Medulla oblongata (tissue), 1 donor: ENCODE measurements at regions not wholly inside any gene's neighbourhood (a gene's known extent, or its start where the extent isn't known, plus 50 kb on each side); places are given as distances from the start of the nearest gene placed in this dataset.
A peak's percentile ranks its signal among the peaks of the same experiment; 100 is the strongest.

Experiments used
- DNase-seq: peaks from one replicate; pipeline ENCODE4 v3.0.0-alpha.2; 2015; ENCODE audit errors: extremely low spot score

GRCh38 chr2:129464036-129464435 is 515.4 kb upstream of the RAB6C start:
- DNase-seq = peak; percentile 51

GRCh38 chr2:129464631-129465030 is 514.8 kb upstream of the RAB6C start:
- no peak for DNase-seq

DNA sequence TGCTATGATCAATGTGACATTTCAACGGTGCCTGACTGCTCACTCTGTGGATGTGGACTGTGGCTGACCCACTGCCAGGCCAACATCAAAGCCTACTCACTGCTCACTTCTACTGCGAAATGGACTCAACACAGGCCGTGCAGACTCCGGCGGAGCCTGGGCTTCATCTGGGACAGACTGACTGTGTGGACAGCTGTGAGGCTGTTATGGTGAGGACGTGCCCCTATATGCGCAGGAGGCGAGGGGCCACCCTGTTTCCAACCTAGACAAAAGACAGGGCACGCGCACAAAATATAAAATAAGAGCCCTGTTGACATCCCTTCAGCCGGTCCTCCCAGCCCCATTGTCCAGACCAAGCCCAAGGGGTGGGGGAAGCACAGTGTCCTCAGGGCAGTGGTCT is 514.4 kb upstream of the RAB6C start:
- DNase-seq = no peak

GRCh38 chr2:129466389-129466788 is 513.1 kb upstream of the RAB6C start:
- no peak for DNase-seq

DNA sequence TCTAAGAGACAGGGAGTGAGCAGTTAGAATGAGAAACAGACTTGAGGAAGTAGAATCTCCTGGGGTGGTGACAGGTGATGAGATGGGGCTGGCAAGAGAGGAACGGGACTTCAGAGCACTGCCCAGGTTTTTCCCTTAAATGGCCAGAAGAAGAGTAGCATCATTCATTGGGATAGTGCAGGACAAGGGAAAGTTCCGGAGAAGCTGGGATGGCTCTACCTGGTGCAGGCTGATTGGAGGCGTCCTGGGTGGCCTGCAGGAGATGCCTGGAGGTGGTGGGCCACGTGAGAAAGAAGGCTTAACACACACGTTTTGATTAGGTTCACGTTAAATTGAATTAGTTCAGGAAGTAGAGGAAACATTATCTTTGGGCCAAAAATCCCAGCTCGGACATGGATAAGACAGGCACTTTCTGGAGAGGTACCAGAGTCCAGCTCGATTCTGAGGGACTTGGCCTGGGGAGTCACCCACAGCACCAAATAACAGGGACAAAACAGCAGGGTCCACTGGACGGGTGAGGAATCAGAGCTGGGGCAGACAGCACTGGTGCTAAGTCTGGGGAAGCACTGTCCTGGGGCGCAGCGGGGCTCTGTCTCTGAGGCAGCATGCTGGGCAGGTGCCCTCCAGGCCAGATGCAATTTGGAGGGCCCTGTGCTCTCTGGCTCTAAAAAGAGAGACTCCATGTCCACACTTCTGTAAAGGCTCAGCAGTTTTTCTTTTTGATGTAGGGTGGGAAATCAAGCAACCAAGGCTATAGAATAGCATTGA is 512.3 kb upstream of the RAB6C start:
- no peak for DNase-seq

- DNase-seq = no peak
These were observed 511.5 kb upstream of the RAB6C start for GRCh38 chr2:129467941-129468340.

- no peak for DNase-seq
These were observed 510.6 kb upstream of the RAB6C start for GRCh38 chr2:129468879-129469278.

GRCh38 chr2:129469389-129469788 is 510.1 kb upstream of the RAB6C start:
- DNase-seq = no peak

DNA sequence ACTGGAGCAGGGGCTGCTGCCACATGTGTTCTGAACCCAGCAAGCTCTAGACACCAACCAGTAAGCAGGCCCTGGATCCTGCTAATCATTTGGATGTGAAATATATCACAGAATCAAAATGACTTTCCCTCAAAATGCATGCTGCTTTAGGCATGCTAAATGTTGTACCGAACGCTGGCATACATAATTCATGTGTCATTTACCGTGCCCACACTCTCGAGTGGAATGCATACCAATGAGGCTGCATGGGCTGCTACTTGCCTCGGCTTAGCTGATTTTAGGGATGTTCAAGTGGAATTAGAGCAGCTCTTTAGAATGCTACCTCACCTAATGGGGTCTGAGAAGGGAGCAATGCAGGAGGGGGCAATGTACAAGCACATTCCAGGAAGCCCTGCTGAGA is 509.6 kb upstream of the RAB6C start:
- no peak for DNase-seq

DNA sequence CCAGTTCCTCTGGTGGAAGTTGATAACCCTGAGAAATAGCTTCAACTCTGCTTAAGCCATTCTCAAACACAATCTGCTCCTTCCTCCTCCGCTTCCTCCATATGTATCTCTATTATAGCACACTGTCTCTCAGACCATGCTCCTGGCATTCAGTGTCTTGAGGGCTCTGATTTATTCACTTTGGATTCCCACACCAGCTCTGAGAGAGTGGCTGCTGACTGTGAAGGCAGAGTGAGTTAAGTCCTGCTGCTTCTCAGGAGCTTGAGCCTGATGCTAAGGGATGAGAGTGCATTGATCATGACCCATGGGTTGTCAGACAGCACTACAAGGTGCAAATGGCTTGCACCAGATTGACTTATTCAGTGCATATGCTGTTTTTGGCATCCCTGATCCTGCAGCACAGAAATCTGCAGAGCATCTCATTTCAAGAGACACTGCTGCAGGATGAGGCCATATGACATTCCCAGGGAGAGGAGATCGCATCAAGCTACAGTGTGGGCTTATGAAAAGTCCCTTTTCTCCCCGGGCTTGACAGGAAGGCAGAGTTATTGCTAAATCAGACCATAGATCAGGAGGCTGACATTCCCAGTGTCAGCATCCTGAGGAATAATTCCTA is 500.5 kb upstream of the RAB6C start:
- no peak for DNase-seq

DNA sequence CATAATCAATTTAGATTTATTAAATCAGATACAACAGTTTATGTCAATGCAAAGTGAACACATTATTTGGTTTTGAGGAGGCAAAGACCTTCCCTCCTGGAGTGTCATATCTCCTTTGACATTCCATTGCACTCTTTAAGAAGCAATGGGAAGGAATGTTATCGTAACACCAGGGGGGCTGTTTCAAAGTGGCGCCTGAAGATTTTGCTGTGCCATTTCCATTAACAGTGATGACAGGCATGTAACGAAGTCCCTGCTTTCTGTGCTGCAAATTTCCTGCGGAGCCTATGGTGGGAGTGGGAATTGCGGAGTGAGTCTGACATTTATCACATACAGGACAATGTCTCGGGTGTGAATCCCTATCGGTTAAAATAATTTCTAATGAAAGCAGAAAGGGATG is 499.6 kb upstream of the RAB6C start:
- DNase-seq = no peak

DNA sequence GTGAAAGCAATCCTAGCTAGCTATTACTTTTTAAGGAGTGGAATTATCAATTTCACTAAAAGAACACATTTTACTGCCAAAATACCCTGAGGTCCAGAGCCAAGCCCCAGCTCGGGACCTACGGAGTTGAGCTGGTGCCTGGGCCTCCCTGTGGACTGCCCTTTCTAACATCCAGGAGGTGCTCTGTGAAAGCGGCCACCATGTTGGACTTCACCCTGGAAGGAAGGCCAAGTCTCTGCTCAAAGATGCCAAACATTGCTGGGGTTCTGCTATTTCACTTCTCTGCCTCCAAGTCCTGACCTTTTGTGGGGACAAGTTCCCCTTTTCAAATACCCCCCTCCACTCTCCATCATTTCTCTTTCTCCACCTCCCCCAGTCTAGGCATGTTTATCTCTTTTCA is 498.7 kb upstream of the RAB6C start:
- DNase-seq = peak; percentile 22

DNA sequence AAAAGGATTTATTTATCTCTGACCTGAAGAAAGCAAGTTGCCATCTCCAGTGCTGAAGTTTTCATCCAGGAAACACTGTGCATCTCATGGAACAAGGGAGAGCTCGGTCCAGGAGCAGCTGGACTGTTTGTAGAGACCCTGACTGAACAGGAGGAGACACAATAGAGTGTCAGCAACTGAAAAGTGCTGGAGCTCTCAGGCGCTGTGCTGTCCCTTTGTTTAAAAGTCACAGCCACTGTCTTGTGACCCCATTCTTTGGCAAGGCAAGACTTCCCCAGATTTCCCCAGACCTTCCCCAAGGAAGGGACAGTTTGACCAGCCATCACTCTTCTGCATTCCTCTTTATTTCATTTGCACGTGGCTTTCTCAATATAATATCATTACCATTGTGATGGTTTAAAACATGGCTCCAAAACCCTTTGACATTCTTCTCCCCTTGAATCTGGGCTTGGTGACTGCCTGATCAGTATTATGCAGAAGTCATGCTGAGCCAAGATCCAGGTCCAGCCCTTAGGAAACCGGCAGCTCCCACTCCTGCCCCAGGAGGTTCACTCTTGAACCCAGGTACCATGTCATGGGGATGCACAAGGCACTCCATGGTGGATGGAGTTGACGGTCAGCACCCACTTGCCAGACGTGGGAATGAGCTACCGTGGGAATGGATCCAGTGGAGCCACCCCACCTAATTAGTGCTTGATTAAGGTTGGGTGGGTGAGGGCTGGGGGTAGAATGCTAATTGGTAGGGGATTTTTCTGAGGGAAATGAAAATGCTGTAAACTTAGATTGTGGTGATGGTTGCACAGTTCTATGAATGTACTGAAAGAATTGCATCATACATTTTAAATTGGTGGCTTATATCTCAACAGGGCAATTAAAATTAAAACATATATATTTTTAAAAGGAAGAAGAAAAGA is 497.9 kb upstream of the RAB6C start:
- DNase-seq = no peak

DNA sequence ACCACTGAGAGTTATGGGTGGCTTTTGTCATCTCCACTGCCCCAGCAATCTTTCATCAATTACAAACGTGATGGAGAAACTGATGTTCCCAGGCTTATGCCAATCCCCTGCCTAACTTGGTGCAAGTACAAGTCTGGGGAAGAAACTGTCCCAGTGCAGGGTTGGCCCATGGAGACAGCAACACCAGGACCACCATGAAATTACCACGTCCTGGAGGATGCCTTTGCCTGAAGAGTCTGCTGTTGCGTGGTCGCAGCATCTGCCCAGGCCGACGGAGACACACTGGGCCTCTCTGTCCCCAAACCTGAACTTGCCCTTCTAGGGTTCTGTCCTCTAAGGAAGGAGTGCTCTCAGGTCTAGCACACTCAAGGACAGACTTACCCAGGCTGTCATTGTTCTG is 496.8 kb upstream of the RAB6C start:
- DNase-seq = no peak

GRCh38 chr2:129483366-129483765 is 496.1 kb upstream of the RAB6C start:
- peak; percentile 85 for DNase-seq

DNA sequence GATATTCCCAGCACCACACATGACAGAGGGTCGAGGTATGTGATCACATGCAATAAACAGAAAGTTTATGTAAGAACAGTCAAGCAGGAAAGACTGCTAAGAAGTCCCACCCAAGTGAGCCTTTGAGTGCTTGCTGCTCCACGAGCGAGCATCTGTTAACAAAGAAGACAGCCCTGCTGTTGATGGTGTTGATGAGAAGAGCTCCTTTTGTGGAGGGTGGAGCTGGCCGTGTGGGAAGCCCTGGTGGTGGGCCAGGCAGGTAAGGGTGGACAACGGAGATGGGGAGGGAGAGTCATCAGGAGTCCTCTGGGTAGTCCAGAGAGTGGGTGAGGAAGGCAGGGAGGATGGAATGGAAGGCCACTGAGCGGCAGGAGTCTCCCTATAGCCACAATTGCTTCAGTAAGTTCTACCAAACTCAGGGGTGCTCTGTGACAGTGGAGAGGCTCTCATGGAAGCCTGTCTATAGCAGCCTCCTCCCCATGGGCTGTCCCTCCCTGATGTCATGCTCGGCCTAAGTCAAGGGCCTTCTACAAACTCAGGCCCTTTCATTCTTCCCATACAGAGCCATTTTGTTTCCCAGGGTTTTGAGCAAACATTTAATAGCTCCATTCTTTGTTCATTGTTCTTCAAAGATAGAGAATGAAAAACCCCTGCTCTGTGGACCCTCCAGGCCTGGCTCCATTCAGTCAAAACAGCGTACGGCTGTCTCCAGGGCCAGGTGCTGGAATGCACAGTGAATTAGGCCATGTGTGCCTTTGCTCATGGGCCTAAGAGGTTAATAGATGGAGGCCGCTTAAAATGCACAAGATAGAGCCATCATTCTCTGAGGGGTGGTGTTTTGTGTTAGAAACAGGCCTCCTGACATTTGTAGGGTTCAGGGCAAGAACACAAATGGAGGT is 494.2 kb upstream of the RAB6C start:
- DNase-seq = no peak

- DNase-seq = no peak
These were observed 491.1 kb upstream of the RAB6C start for GRCh38 chr2:129488376-129488775.

DNA sequence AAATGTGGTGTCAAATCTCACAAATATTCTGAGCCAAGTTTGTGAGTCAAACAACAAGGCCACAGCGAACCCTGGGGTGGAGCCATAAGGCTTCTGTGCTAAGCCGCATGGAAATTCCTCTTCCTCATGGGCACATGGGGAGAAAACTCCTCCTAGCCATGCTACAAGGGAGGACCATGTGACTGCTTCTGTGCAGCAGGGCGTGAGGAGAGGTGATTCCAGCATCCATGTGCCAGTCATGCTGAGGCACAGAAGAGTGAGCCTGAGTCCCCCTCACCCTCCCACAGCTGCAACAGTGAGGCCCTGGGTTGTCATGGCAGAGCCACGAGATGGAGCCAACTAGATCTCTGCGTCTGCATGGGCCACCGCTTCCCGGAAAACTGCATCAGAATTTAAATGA is 488.8 kb upstream of the RAB6C start:
- DNase-seq = no peak

GRCh38 chr2:129491308-129491707 is 488.2 kb upstream of the RAB6C start:
- DNase-seq = no peak

DNA sequence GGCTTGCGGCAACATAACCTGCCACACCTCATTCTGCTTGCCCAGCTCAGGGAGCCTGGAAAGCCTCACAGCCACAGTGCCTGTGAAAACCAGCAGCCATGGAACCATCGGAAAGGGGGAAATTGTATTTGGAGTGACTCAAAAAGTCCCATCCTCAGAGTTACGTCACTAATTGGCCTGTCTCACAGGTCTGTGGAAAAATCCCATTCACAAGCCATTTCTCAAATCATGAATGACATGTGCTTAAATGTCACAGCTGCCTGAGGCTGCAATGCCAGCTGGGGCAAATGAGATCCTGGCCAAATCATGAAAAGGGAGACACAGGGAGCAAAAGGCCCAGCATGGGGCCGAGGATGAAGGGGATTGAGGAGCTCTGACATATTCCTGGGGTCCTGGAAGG is 486.9 kb upstream of the RAB6C start:
- no peak for DNase-seq

DNA sequence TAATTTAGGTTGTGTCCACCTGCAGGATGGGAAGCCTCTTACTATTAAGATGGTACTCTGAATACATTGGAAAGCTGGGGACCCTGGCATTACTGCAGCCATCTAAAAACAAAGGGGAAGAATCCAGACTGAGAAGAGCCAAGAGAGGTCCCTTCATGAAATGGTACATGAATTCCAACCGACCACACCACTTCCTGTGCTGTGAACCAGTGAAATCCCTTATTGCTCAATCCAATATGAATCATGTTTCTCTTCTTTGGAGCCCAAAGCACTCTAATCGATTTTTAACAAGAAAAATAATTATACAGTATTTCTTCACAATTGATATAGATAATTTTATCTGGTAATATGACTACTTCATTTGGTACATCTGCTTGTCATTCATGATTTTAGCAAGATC is 479.7 kb upstream of the RAB6C start:
- no peak for DNase-seq

- DNase-seq = peak; percentile 67
These were observed 476.7 kb upstream of the RAB6C start for GRCh38 chr2:129502781-129503180.
